ENCODE measurements at regions not wholly inside any gene's neighbourhood (a gene's known extent, or its start where the extent isn't known, plus 50 kb on each side); places are given as distances from the start of the nearest gene placed in this dataset.

- TF ChIP-seq CTCF (IDR thresholded peaks at IDR 0.05) (no peak), EZH2 (IDR thresholded peaks at IDR 0.05) (no peak)
Observed at GRCh38 chr21:15289896-15290841, 225.4 kb upstream of the NRIP1 start.

All from neural progenitor cell (in vitro differentiated cells).